ENCODE measurements at regions not wholly inside any gene's neighbourhood (a gene's known extent, or its start where the extent isn't known, plus 50 kb on each side); places are given as distances from the start of the nearest gene placed in this dataset.

DNA sequence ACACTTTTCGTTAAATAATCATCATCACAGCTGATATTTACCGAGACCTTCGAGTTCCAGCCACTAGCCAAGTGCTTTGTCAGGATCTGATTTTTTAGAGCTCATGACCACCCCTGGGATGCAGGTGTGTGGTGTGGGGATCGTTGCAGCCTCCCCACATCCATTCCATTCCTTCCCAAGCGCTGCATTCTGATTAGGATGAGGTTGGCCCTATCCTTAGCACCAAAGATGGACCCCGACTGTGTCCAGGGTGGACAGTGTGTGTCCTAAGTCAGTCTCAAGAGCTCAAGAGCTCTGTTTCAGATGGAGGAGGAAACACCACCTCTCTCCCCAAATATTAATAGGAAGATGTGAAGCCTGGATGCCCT is 74.1 kb downstream of the PSMG1 start:
- no peak overlapping the region for H3K4me3 Mint-ChIP-seq
- Histone ChIP-seq H3K79me2 (ENCODE audit: insufficient read depth, low read length) (no peaks in the 10 kb centered on the region), H3K79me1 (ENCODE audit: insufficient read depth, low read depth, low read length, poor library complexity, severe bottlenecking) (no peaks in the 10 kb centered on the region), H3K9ac (ENCODE audit: extremely low read depth, insufficient read length, low read length) (no peak overlapping the region), H2BK120ac (ENCODE audit: low read depth, low read length, poor library complexity, severe bottlenecking) (no peak overlapping the region), H2BK12ac (ENCODE audit: insufficient read length, low read depth, low read length) (no peak overlapping the region), H3K23me2 (ENCODE audit: insufficient read length, low read depth, low read length, poor library complexity, severe bottlenecking) (no peaks in the 10 kb centered on the region), H4K20me1 (ENCODE audit: control insufficient read depth, insufficient read depth, insufficient read length) (no peaks in the 10 kb centered on the region), H3K4ac (ENCODE audit: low read depth, low read length) (no peak overlapping the region), H3K27ac (ENCODE audit: insufficient read length, low read depth, low read length) (no peak overlapping the region), H3K4me1 (ENCODE audit: insufficient read depth, low read length) (no peaks in the 10 kb centered on the region), H3K18ac (ENCODE audit: insufficient read length, low read depth, low read length) (no peak overlapping the region), H3K27me3 (ENCODE audit: insufficient read depth, low read length) (no peaks in the 10 kb centered on the region), H2BK5ac (ENCODE audit: insufficient read length, low read length) (no peak overlapping the region), H4K91ac (ENCODE audit: insufficient read length, low read depth, low read length) (no peak overlapping the region), H4K5ac (ENCODE audit: insufficient read length, low read depth, low read length) (no peak overlapping the region), H2AFZ (ENCODE audit: low read length) (no peak overlapping the region), H3K9me3 (ENCODE audit: control insufficient read depth, low read depth, low read length) (no peaks in the 10 kb centered on the region), H3T11ph (ENCODE audit: low read length) (no peak overlapping the region), H2AK5ac (ENCODE audit: insufficient read length, low read length) (no peak overlapping the region), H3K14ac (ENCODE audit: insufficient read depth, low read length) (no peak overlapping the region), H3K23ac (ENCODE audit: insufficient read length, low read depth, low read length) (no peak overlapping the region), H3K56ac (ENCODE audit: insufficient read length, low read depth, low read length) (no peak overlapping the region), H4K8ac (replicated peaks; ENCODE audit: insufficient read length, low read depth, low read length) (no peak overlapping the region), H2BK20ac (ENCODE audit: low read depth, low read length, poor library complexity, severe bottlenecking) (no peak overlapping the region), H2BK15ac (ENCODE audit: low read depth, low read length) (no peak overlapping the region), H3K4me2 (ENCODE audit: insufficient read depth, insufficient read length, low read length) (no peak overlapping the region)
- H3K27me3 Mint-ChIP-seq (ENCODE audit: low read depth): peaks cover 8% of the 10 kb centered on the region; the same call in 1 of the 2 replicates
- no peak for DNase-seq
- no peaks in the 10 kb centered on the region; a peak in 1 of 5 replicates for H3K9me3 Mint-ChIP-seq
- no CpG with 5 or more reads among the region's 6 CpGs for WGBS (ENCODE audit: extremely low coverage, insufficient read length, low lambda C conversion rate)
- no peak overlapping the region for H3K27ac Mint-ChIP-seq
- TF ChIP-seq, protein P1, sequence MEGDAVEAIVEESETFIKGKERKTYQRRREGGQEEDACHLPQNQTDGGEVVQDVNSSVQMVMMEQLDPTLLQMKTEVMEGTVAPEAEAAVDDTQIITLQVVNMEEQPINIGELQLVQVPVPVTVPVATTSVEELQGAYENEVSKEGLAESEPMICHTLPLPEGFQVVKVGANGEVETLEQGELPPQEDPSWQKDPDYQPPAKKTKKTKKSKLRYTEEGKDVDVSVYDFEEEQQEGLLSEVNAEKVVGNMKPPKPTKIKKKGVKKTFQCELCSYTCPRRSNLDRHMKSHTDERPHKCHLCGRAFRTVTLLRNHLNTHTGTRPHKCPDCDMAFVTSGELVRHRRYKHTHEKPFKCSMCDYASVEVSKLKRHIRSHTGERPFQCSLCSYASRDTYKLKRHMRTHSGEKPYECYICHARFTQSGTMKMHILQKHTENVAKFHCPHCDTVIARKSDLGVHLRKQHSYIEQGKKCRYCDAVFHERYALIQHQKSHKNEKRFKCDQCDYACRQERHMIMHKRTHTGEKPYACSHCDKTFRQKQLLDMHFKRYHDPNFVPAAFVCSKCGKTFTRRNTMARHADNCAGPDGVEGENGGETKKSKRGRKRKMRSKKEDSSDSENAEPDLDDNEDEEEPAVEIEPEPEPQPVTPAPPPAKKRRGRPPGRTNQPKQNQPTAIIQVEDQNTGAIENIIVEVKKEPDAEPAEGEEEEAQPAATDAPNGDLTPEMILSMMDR (conservative IDR thresholded peaks at IDR 0.05): no peak
- H3K36me3 Mint-ChIP-seq (ENCODE audit: insufficient read depth in 1 of 3, low read depth in 3 of 3): no peaks in the 10 kb centered on the region; a peak in 1 of 7 replicates
- peaks cover 8 to 10% of the 10 kb centered on the region in 2 experiments for H3K4me1 Mint-ChIP-seq
